NCI-H460 (cell line): ENCODE measurements at regions not wholly inside any gene's neighbourhood (a gene's known extent, or its start where the extent isn't known, plus 50 kb on each side); places are given as distances from the start of the nearest gene placed in this dataset.

Experiments
- DNase-seq: peaks from one replicate; pipeline ENCODE4 v3.0.0-alpha.2; 2016; ENCODE audit warnings: low read depth; ENCODE audit errors: extremely low read depth

- DNase-seq = no peak
Measured at GRCh38 chr14:85273099-85273677, 256.8 kb upstream of the FLRT2 start.

GRCh38 chr14:85273952-85274351 is 256.0 kb upstream of the FLRT2 start:
- no peak for DNase-seq

- no peak for DNase-seq
Measured at GRCh38 chr14:85276161-85276978, 253.6 kb upstream of the FLRT2 start.

- DNase-seq = no peak
Measured at GRCh38 chr14:85276979-85277228, 253.0 kb upstream of the FLRT2 start.

GRCh38 chr14:85279407-85279806 is 250.5 kb upstream of the FLRT2 start:
- no peak for DNase-seq

- DNase-seq = no peak
Measured at GRCh38 chr14:85280074-85280473, 249.9 kb upstream of the FLRT2 start.

GRCh38 chr14:85281921-85282320 is 248.0 kb upstream of the FLRT2 start:
- DNase-seq = no peak

- DNase-seq = no peak
Measured at GRCh38 chr14:85288041-85288440, 241.9 kb upstream of the FLRT2 start.

GRCh38 chr14:85291731-85292130 is 238.2 kb upstream of the FLRT2 start:
- no peak for DNase-seq

- DNase-seq = no peak
Measured at GRCh38 chr14:85293612-85294234, 236.2 kb upstream of the FLRT2 start.

- no peak for DNase-seq
Measured at GRCh38 chr14:85295318-85295717, 234.6 kb upstream of the FLRT2 start.

GRCh38 chr14:85296456-85297210 is 233.3 kb upstream of the FLRT2 start:
- DNase-seq = no peak

- DNase-seq = no peak
Measured at GRCh38 chr14:85300107-85300506, 229.8 kb upstream of the FLRT2 start.

- DNase-seq = no peak
Measured at GRCh38 chr14:85301506-85301905, 228.4 kb upstream of the FLRT2 start.

GRCh38 chr14:85306024-85306423 is 223.9 kb upstream of the FLRT2 start:
- DNase-seq = no peak

GRCh38 chr14:85308531-85309300 is 221.2 kb upstream of the FLRT2 start:
- DNase-seq = no peak

- DNase-seq = no peak
Measured at GRCh38 chr14:85310491-85311272, 219.3 kb upstream of the FLRT2 start.

- no peak for DNase-seq
Measured at GRCh38 chr14:85313560-85314207, 216.3 kb upstream of the FLRT2 start.

- no peak for DNase-seq
Measured at GRCh38 chr14:85315290-85315689, 214.7 kb upstream of the FLRT2 start.
